ENCODE measurements at regions not wholly inside any gene's neighbourhood (a gene's known extent, or its start where the extent isn't known, plus 50 kb on each side); places are given as distances from the start of the nearest gene placed in this dataset.

- no peaks in the 10 kb centered on the region for H3K9me3 ChIP-seq (ENCODE audit: control insufficient read depth, insufficient read depth, low read depth, low read length)
- H3K4me1 ChIP-seq (ENCODE audit: control insufficient read depth, insufficient read depth, low read length): no peaks in the 10 kb centered on the region
- H3K36me3 ChIP-seq (ENCODE audit: control insufficient read depth in 2 of 2, insufficient read depth in 1 of 2, low read length in 2 of 2): no peaks in the 10 kb centered on the region
- CTCF ChIA-PET: no interaction called here
- H3K27ac ChIP-seq (ENCODE audit: extremely low read depth, low read depth, low read length): no peak overlapping the region
- POLR2A ChIA-PET: no interaction called here
- H3K4me3 ChIP-seq (ENCODE audit: low read depth, low read length): no peak overlapping the region
- TF ChIP-seq TCF7L2 (IDR thresholded peaks at IDR 0.05; ENCODE audit: borderline replicate concordance, low read depth, low read length) (no peak), ZBTB8A (tag by site-specific recombination; IDR thresholded peaks at IDR 0.05) (no peak), ZNF184 (tag by site-specific recombination; IDR thresholded peaks at IDR 0.05) (no peak), ZNF596 (tag by site-specific recombination; IDR thresholded peaks at IDR 0.05) (no peak), ZNF558 (tag by site-specific recombination; IDR thresholded peaks at IDR 0.05) (no peak), ZNF544 (tag by site-specific recombination; IDR thresholded peaks at IDR 0.05) (no peak), KLF9 (tag by site-specific recombination; IDR thresholded peaks at IDR 0.05; ENCODE audit: low read depth) (no peak), ZXDB (tag by site-specific recombination; IDR thresholded peaks at IDR 0.05) (no peak), ZNF621 (tag by site-specific recombination; IDR thresholded peaks at IDR 0.05) (no peak), HIC1 (tag by site-specific recombination; IDR thresholded peaks at IDR 0.05) (no peak), ZBTB7A (tag by site-specific recombination; IDR thresholded peaks at IDR 0.05; ENCODE audit: low read depth) (no peak)
Observed at GRCh38 chr2:155382776-155383175, 684.3 kb downstream of the KCNJ3 start.

GRCh38 chr2:155381436-155381835, 682.9 kb downstream of the KCNJ3 start:
- H3K4me1 ChIP-seq (ENCODE audit: control insufficient read depth, insufficient read depth, low read length): no peaks in the 10 kb centered on the region
- H3K36me3 ChIP-seq (ENCODE audit: control insufficient read depth in 2 of 2, insufficient read depth in 1 of 2, low read length in 2 of 2): no peaks in the 10 kb centered on the region
- H3K27ac ChIP-seq (ENCODE audit: extremely low read depth, low read depth, low read length): no peak overlapping the region
- no peaks in the 10 kb centered on the region for H3K9me3 ChIP-seq (ENCODE audit: control insufficient read depth, insufficient read depth, low read depth, low read length)
- ChIA-PET CTCF (interaction anchor here (2.4 kb wide), 1 partner anchor 1813 kb away, joined by 6 read pairs; no protein-coding TSS in a partner anchor), POLR2A (no interaction called here)
- TF ChIP-seq WT1 (tag by site-specific recombination; IDR thresholded peaks at IDR 0.05): no peak
- no peak for TF ChIP-seq ZNF423 (tag by site-specific recombination; IDR thresholded peaks at IDR 0.05)
- no peak for TF ChIP-seq FEZF1 (tag by site-specific recombination; IDR thresholded peaks at IDR 0.05)
- no peak for TF ChIP-seq ZNF426 (tag by site-specific recombination; IDR thresholded peaks at IDR 0.05)
- TF ChIP-seq ZNF202 (tag by site-specific recombination; IDR thresholded peaks at IDR 0.05; ENCODE audit: borderline replicate concordance): no peak
- TF ChIP-seq SP2 (tag by site-specific recombination; IDR thresholded peaks at IDR 0.05): no peak
- H3K4me3 ChIP-seq (ENCODE audit: low read depth, low read length): no peak overlapping the region

GRCh38 chr2:155379494-155379893, 681.0 kb downstream of the KCNJ3 start:
- H3K36me3 ChIP-seq (ENCODE audit: control insufficient read depth in 2 of 2, insufficient read depth in 1 of 2, low read length in 2 of 2): no peaks in the 10 kb centered on the region
- no peak overlapping the region for H3K27ac ChIP-seq (ENCODE audit: extremely low read depth, low read depth, low read length)
- no peaks in the 10 kb centered on the region for H3K9me3 ChIP-seq (ENCODE audit: control insufficient read depth, insufficient read depth, low read depth, low read length)
- ChIA-PET CTCF (interaction anchor here (3.7 kb wide), 1 partner anchor 1814 kb away, joined by 21 read pairs; no protein-coding TSS in a partner anchor), POLR2A (no interaction called here)
- H3K4me3 ChIP-seq (ENCODE audit: low read depth, low read length): no peak overlapping the region
- H3K4me1 ChIP-seq (ENCODE audit: control insufficient read depth, insufficient read depth, low read length): no peaks in the 10 kb centered on the region
- no peak for TF ChIP-seq OSR2 (tag by site-specific recombination; IDR thresholded peaks at IDR 0.05)
- TF ChIP-seq MZF1 (tag by site-specific recombination; IDR thresholded peaks at IDR 0.05; ENCODE audit: borderline replicate concordance): no peak
- TF ChIP-seq ZNF280C (tag by site-specific recombination; IDR thresholded peaks at IDR 0.05): no peak
- no peak for TF ChIP-seq ZNF548 (tag by site-specific recombination; IDR thresholded peaks at IDR 0.05)
- no peak for TF ChIP-seq HOXC10 (CRISPR knock-in tag; IDR thresholded peaks at IDR 0.05)
- no peak for TF ChIP-seq ZFP37 (tag by site-specific recombination; IDR thresholded peaks at IDR 0.05)
- no peak for TF ChIP-seq KLF7 (tag by site-specific recombination; IDR thresholded peaks at IDR 0.05; ENCODE audit: borderline replicate concordance)
- no peak for TF ChIP-seq KLF10 (tag by site-specific recombination; IDR thresholded peaks at IDR 0.05)
- TF ChIP-seq MEIS1 (CRISPR knock-in tag; IDR thresholded peaks at IDR 0.05; ENCODE audit: borderline replicate concordance): no peak
- TF ChIP-seq PRDM4 (tag by site-specific recombination; IDR thresholded peaks at IDR 0.05): no peak
- TF ChIP-seq ZNF433 (tag by site-specific recombination; IDR thresholded peaks at IDR 0.05; ENCODE audit: low read depth): no peak
- no peak for TF ChIP-seq KLF8 (tag by site-specific recombination; IDR thresholded peaks at IDR 0.05)
